ENCODE measurements at regions not wholly inside any gene's neighbourhood (a gene's known extent, or its start where the extent isn't known, plus 50 kb on each side); places are given as distances from the start of the nearest gene placed in this dataset.

GRCh38 chr1:60421965-60422364, 348.4 kb upstream of the C1orf87 start:
- ATAC-seq, result no peak
- intact Hi-C loops (cut with DNase I), result no loop called here

GRCh38 chr1:60419023-60419422, 345.5 kb upstream of the C1orf87 start:
- DNase-seq (no peak), ATAC-seq (no peak)
- intact Hi-C loops (cut with DNase I), result no loop called here

More at GRCh38 chr1:60421965-60422364, 348.4 kb upstream of the C1orf87 start:
- no peak for DNase-seq

- no peak for DNase-seq
- ATAC-seq, result no peak
- intact Hi-C loops (cut with DNase I), result no loop called here
Measured at GRCh38 chr1:60415696-60416095, 342.1 kb upstream of the C1orf87 start.

- no peak for ATAC-seq
Measured at GRCh38 chr1:60413091-60413490, 339.5 kb upstream of the C1orf87 start.

GRCh38 chr1:60411591-60411990, 338.0 kb upstream of the C1orf87 start:
- intact Hi-C loops (cut with DNase I), result no loop called here
- no peak for ATAC-seq
- no peak for DNase-seq

More at GRCh38 chr1:60413091-60413490, 339.5 kb upstream of the C1orf87 start:
- no peak for DNase-seq
- intact Hi-C loops (cut with DNase I), result no loop called here

- no peak for DNase-seq
- no peak for ATAC-seq
- intact Hi-C loops (cut with DNase I), result no loop called here
Measured at GRCh38 chr1:60402816-60403215, 329.2 kb upstream of the C1orf87 start.

GRCh38 chr1:60402216-60402615, 328.6 kb upstream of the C1orf87 start:
- ATAC-seq (no peak), DNase-seq (no peak)
- intact Hi-C loops (cut with DNase I), result no loop called here

GRCh38 chr1:60394436-60394835, 320.9 kb upstream of the C1orf87 start:
- ATAC-seq (no peak), DNase-seq (no peak)
- intact Hi-C loops (cut with DNase I), result no loop called here

GRCh38 chr1:60390593-60391282, 317.2 kb upstream of the C1orf87 start:
- intact Hi-C loops (cut with DNase I), result no loop called here
- DNase-seq, result no peak
- ATAC-seq, result no peak

- intact Hi-C loops (cut with DNase I), result no loop called here
- peak; percentile 27 to 94 for ATAC-seq
Measured at GRCh38 chr1:60388092-60388987, 314.8 kb upstream of the C1orf87 start.

GRCh38 chr1:60387175-60387574, 313.6 kb upstream of the C1orf87 start:
- no peak for DNase-seq
- intact Hi-C loops (cut with DNase I), result no loop called here
- no peak for ATAC-seq

More at GRCh38 chr1:60388092-60388987, 314.8 kb upstream of the C1orf87 start:
- peak; percentile 61 for DNase-seq

DNA sequence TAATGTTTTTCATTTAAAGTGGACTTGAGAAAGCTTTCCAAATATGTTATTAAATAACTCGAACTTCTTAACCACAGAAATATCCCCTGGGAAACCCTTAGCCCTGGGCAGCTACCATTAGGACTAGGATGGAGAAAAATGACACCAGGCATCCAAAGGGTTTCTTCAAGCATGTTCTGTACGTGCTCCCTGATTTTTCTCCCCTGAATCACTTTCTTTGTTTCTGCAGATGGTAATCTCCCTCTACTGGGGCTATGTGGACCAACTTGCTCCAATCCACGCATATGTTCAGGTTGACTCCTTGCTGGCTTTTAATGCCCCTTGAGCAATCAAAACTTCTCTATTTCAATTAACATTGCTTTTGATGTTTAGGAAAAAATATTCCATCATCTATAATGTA, 312.7 kb upstream of the C1orf87 start:
- DNase-seq (no peak), ATAC-seq (no peak)
- intact Hi-C loops (cut with DNase I), result no loop called here

GRCh38 chr1:60376196-60376595, 302.6 kb upstream of the C1orf87 start:
- ATAC-seq (no peak), DNase-seq (no peak)
- intact Hi-C loops (cut with DNase I), result no loop called here

DNA sequence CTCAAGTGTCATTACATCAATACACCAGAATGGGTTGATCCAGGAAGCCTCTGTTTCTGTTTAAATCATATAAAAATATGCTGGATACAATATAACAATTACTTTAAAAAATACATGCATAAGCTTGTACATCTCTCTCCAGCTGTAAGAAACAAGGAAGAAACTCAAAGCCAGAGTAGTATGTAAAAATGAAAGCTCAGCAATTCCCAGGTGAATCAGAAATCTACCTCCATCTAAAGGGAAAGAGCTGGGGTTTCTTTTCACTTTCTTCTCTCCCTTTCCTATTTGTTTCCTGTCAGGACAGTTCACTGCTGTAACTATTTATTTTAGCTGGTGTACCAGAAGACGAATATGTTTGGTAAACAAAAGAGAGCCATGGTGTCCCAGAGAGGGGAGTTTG, 301.0 kb upstream of the C1orf87 start:
- no peak for ATAC-seq
- no peak for DNase-seq
- intact Hi-C loops (cut with DNase I), result no loop called here

DNA sequence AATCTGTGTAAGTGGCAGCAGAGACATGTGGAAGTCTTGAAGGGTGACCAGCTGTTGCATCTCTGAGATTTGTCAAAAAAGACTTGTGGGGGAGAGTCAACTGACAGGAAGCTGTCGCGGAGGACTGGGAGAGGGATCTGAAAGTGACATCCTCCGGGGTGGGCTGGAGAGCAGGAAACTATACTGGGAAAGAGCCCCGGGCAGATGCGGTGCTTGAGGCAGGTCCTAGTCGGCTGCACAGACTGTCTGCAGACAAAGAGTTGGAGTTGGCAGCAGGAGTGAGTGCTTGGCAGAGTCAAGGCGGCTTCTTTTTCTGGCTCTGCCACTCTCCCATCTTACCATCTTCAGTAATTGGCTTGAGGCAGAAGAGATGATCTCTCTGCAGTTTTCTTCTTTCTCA, 294.0 kb upstream of the C1orf87 start:
- intact Hi-C loops (cut with DNase I), result no loop called here
- DNase-seq (no peak), ATAC-seq (peak in 1 of 2 donors; percentile 21)

- DNase-seq (no peak), ATAC-seq (no peak)
- intact Hi-C loops (cut with DNase I), result no loop called here
Measured at GRCh38 chr1:60359431-60359830, 285.9 kb upstream of the C1orf87 start.

- intact Hi-C loops (cut with DNase I), result no loop called here
- ATAC-seq (no peak), DNase-seq (no peak)
Measured at GRCh38 chr1:60350531-60350930, 277.0 kb upstream of the C1orf87 start.

- DNase-seq (no peak), ATAC-seq (no peak)
- intact Hi-C loops (cut with DNase I), result no loop called here
Measured at GRCh38 chr1:60348884-60349283, 275.3 kb upstream of the C1orf87 start.

DNA sequence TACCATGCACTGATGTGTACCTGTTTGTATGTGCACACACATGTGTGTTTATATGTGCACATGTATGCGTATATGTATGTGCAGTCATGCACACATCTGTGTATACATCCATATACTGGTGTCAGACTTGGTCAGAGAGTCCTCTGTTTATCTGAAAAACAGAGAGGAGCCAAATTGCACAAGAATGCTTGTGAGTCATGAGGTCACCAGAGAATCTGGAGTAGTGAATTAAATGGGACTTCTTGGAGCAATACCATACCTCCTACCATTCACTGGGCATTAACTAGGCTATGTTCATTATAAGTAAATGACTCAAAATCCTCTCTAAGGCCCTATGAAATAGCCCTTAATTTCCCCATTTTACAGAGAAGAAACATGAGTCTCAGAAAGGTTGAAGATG, 272.1 kb upstream of the C1orf87 start:
- no peak for DNase-seq
- no peak for ATAC-seq
- intact Hi-C loops (cut with DNase I), result no loop called here

DNA sequence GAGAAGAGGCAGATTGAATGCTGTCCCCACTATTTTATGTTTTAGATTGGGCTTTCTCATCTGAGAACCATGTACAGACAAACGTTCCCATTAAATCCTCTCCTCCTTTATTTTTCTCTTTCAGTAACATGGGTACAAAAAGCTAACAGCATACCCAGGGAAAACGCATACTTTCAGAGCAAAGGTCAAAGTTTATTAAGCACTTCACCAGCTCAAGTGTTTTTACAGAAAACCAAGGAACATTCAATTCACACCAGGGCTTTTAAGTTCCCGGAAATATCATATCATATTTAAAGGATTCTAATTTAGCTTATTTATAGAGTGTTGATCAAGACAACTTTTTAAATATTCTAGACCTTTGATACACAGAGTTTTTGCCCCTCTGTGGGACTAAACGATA, 271.5 kb upstream of the C1orf87 start:
- intact Hi-C loops (cut with DNase I), result no loop called here
- DNase-seq (no peak), ATAC-seq (no peak)

DNA sequence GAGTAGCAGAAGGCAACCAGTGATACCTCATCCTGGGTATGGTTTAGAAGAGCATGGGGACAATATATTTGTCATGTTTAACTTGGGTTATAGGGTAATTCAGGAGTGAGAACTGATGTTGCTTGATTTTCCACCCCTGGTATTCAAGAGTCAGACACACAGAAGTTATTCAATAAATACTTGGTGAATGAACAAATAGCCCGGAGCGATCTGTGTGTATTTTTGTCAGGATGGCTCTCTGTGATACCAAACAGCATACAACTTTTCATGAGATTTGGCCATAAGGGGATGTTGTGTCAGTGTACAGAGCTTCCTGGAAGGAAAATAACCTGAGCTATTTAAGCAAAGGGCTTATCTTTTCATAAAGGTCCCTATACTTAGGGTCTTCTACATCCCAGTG, 270.2 kb upstream of the C1orf87 start:
- no peak for ATAC-seq
- DNase-seq, result no peak
- intact Hi-C loops (cut with DNase I), result no loop called here
